ENCODE measurements at regions not wholly inside any gene's neighbourhood (a gene's known extent, or its start where the extent isn't known, plus 50 kb on each side); places are given as distances from the start of the nearest gene placed in this dataset.

DNA sequence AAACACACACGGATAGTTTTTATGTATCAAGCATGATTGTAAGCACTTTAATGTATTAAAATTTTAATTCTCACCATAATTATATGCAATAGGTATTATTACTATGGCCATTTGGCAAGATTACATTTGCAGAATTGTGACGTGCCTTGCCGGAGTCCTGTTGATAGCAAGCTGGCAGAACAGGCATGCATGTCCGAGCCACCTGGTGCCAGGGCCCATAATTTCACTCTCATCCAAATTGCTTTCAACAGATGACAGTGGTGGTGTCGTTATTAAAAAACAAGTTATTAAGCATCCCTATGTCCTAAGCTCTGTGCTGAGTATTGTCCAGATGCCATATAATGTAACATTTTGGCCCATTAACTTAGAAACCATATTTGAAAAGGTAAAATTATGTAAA lies 374.3 kb downstream of the FOXO1 start:
- no peak for DNase-seq (ENCODE audit: low read depth)

DNA sequence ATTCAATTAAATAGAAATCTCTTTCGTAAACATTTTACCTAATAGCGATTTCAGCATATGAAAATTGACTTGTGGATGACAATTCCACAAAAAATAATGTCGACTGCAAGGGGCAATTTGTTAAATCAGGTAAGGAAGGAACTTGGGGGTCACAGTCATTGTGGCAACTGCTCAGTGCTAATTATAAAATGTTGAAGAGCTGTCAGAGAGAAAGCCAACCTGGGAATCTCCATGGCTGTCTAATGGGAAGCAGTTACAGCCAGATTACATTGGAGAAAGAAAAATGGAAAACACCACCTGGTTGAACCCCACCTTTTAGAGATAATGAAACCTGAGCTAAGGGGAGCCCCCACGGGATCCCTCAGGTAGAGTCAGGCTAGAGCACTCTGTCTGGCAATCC lies 373.9 kb downstream of the FOXO1 start:
- DNase-seq (ENCODE audit: low read depth): no peak

DNA sequence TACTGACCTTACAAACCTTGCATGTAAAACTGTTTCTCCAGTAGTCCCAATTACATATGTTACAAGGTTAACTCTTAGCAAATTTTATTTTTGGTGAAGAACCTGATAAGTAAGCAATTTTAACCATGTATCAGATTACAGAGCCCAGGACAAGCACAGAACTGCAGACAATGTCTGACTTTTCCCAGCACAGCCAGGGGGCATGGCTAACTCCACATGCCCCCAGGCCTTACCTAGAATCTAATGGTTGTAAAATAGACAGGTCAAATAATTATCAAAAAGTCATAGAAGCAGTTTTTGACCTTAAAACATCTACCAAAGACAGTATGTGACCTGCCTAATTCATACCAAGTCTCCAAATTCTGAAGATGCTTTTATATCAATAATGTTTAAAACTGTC lies 364.1 kb downstream of the FOXO1 start:
- DNase-seq (ENCODE audit: low read depth): no peak

DNA sequence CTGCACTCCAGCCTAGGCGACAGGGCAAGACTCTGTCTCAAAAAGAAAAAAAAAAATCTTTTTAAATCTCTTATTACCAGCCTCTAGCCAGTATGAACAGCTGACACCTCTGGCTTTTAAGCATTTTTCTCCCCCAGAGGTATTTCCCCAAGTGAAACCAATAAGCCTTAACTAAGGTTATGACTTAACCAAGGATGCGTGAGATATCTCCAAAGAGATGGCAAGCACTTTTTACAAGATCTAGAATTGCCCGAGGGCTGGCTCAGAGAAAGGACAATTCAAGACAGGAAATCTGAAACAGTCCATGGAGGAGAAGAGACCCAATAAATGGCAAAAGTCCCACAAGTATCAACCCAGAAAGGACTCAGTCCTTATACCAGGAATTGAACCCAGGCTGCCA lies 362.1 kb downstream of the FOXO1 start:
- no peak for DNase-seq (ENCODE audit: low read depth)

DNA sequence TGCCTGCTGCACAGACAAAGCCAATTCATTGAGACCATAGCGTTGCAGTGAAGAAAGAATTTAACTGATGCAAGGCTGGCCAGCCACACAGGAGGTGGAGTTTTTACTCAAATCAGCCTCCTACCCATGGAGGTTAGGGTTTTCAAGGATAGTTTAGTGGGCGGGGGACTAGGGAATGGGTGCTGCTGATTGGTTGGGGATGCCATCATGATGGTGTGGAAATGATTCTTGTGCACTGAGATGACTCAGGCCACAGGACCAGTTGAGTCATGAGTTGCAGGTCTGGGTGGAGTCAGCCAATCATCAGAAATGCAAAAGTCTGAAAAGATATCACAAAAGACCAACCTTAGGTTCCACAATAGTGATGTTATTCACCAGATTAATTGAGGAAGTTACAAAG lies 359.6 kb downstream of the FOXO1 start:
- no peak for DNase-seq (ENCODE audit: low read depth)

DNA sequence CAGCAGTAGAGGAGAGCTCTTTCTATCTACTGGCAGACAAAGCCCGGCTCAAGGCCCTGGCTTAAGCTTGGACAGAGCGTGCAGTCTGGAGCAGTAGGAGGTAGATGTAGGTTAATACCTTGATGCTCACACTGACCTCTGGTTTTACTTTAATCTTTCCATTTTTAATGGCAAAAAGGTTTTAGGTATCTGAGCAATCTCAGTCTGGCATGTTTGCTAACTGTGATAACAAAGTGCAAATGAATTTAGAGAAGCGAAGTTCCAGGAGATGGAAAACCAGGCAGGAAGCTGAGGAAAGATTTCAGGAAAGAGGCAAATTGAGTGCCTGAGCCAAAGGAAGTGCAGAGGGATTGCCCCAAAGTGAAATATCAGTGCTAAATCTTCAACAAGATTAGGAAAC lies 356.6 kb downstream of the FOXO1 start:
- DNase-seq (ENCODE audit: low read depth): no peak

DNA sequence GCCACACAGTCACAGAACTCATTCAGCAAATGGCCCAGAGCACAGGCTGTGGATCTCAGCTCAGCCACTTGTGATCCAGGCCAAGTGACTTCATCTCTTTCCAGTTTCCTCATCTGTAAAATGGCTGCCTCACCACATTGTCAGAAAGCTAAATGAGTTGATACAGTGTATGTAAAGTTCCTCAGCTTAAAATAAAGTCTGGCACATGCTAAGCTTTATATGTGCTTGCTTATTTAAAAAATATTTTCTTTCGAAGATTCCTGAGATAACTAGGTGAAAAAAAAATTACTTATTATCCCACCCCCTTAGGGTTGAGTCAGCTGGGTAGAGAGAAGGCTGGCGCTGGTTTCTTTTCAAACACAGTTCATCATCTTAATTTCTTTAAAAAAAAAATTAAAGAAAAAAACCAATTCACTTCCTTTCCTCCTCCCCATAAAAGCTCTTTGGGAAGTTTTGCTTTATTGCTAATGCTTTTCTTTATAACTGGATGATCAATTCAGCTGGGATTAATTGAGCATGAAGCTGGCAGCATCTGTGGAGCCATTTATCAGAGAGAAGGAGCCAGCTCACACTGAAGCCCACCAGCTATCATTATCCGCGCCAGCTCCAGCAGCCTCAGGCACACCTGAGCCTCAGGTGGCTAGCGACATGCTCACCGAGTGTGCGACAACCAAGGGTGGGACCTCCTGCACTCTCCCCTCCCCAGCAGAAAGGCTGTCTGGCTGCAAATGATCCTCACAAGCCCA lies 354.9 kb downstream of the FOXO1 start:
- DNase-seq (ENCODE audit: low read depth): no peak

DNA sequence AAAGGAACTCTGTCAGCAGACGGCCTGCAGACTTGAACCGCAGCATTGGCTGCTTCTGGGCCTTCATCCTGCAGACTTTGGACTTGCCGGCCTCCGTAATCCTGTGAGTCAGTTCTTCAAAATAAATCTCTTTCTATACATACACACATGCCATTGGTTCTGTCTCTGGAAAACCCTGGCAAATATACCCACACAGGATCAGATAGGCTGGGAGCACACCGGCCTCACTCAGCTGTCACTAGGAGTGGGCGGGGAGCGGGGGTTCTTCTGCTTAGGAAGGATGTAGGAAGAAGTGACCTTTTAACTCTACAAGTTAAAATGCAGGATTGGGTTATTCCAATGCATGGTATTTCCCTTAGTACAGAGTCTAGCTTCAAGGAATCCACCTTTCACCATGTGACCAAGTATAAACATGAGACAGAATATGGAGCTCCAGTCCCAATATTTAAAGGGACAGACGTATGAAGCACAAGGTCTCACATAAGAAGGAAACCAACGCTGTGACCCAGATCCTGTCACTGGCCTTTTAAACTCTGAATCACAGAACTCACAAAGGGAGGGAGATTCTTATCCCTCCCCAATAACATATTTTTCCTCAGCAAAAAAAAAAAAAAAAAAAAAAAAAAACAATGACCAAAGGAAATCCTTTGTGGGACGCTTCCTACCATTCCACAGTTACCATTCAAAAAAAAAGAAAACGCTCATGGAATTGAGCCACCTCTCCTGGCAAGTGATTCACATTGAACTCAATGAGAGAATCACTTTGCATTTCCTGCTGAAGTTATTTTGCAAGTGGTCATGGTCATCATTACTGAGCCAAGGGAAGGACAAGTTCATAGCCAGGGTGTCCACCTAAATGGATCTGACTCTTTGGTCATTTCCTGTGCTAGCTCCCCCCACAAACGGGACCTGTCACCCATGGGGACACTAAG lies 352.9 kb downstream of the FOXO1 start:
- DNase-seq (ENCODE audit: low read depth): no peak

DNA sequence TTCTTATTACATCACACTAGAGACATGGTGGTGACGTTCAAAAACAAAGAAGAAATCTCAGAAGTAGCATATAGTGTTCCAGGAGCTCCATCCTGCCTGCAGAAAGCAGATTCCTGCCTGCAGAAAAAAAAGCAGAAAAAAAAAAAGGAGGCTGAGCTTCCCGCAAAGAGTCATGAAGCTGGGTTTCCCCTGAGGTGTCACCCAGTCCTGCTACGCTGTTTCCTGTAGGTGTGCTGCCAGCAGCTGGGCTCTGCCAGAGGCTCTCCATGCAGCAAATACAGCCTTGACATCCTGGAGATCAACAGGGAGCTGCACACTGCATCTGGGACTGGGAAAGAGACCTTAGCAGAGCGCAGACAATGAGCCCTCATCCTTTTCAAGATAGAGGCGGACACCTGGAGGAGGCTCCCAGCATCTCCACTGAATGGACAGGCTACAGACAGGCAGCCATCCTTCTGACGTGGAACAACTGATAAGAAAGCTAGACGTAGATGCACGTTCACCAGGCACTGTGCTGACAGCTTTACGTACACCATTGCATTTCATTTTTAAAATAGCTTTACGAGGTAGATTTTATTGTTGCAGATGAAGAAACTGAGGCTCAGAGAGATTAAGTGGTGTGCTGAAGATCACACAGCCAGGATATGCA lies 350.9 kb downstream of the FOXO1 start:
- DNase-seq (ENCODE audit: low read depth): no peak

DNA sequence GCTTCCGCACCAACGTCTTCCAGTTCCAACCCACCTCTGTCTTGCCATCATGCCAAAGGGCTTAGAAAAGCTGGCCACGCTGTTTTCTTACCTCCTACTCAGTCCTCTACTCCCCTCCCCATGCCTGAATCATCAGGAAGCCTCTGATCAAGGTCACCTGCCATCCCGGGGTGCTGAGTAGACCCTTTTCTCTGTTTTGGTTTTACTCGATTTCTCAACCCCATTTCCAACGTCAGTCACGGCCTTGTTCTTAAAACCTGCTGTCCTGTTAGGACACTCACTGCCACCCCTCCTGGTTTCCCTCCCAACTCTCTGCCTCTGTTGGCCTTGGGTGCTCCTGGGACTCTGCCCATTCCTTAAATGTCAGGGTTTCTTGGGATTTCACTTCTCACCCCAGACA lies 350.1 kb downstream of the FOXO1 start:
- DNase-seq (ENCODE audit: low read depth): no peak

DNA sequence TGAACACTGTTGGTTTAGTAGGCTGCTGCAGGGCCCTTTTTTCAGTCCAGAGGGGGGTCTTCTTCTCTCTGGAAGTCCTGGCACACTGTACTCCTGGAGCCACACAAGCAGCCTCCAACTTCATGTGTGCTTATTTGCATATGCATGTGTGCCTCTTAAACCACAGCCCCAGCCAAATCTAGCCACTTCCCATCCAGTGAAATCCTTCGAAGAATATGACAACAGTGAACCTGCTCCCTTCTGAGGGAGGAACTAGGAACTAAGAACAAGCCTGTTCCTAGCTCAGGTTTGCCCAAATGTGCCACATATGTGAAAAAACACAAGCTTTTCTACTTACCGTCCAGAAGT lies 348.5 kb downstream of the FOXO1 start:
- DNase-seq (ENCODE audit: low read depth): no peak

DNA sequence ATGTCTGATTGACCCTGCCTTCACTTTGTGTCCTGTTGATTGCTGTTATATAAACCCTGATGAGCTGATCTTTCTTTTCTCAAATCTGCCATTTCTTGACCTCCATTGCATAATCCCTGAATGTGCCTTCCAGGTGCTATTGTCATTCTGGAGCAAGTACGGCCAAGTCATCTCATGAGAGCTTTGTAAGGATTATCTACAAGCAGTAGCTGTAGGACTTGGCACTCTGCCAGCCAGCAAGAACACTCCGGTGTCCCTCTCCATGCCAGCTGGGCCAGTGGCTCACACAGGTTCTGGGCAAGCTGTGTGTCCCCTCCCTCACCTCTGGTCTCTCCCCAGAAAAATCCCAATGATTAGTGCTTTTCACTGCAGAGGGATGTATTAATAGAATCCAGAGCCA lies 348.1 kb downstream of the FOXO1 start:
- DNase-seq (ENCODE audit: low read depth): no peak

DNA sequence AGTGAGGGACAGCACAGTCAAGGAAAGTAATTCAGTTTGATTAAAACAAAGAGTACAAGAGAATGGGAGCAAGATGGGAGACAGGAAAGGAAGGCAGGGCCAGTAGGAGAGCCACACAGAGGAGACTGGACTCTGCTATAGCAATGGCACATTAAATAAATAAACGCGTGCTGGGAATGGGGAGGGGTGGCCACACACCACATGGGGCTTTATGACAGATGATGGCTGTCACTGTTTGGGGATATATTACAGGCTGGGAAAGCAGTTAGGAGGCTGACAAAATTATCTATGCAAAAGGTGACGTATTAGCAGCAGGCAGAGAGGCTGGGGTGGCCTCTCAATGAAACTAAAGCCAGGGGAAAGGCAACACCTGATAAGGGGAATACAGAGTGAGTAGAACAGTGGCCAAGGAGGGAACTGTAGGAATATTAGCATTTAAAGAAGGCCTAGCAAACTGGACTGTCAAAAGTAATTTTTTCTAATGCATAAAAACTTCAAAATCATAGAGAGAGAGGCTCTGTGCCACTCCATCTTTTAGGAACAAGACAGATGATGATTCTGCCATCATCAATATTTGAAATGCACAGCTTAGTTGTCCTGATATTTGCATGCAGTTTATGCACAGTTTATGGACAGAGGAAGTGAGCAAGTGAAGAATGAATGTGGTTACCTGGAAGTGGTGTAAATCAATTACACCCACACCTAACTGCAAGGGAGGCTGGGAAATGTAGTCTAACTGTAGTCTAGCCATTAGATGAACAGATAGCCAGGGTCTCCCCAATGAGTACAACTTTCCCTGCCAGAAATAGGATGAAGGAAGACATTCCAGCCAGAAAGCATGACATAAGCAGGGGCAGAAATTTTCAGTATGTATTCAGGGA lies 346.5 kb downstream of the FOXO1 start:
- DNase-seq (ENCODE audit: low read depth): no peak

DNA sequence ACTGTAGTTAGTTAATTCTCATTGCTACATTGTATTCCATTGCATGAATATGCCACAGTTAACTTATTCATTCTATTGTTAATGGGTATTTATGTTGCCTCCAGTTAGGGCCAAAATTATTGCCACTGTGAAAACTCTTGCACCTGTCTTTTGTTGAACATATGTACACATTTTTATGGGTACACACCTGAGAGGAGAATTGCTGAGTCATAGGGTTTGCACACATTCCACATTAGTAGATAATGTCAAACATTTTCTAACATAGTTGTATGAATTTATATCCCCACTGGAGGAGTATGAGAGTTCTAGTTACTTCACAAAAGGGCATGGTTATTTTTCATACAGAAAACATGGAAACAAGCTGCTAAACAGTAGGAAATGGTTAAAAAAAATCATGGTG lies 338.4 kb downstream of the FOXO1 start:
- DNase-seq (ENCODE audit: low read depth): no peak

DNA sequence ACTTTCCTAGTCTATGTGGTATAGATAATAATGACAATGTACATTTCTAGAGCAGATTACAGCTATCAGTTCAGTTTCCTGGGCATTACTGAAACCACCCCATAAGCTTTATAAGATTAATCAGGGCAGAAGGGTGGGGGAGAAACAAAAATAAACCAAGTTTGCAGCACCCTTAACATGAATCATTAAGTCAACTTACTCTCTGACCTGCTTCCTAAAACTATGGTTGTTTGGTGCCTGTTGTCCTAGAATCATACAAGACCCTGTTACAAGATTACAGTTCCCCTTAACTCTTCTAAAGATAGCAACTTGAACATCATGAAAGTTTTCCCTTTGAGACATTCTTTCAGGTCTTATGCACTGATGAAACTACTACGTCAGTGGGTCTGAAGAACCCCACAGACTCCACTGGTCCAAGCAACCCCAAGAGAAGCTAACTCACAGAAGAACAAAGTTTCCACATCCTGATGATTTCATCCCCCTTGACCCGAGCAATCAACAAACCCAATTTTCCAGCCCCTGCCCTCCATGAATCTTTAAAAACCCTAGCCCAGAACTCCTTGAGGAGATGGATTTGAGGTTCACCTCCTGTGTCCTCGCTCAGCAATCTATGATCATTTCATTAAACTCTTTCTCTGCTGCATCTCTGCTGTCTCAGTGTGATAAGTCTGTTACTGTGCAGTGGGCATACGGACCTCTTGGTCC lies 336.5 kb downstream of the FOXO1 start:
- DNase-seq (ENCODE audit: low read depth): no peak

DNA sequence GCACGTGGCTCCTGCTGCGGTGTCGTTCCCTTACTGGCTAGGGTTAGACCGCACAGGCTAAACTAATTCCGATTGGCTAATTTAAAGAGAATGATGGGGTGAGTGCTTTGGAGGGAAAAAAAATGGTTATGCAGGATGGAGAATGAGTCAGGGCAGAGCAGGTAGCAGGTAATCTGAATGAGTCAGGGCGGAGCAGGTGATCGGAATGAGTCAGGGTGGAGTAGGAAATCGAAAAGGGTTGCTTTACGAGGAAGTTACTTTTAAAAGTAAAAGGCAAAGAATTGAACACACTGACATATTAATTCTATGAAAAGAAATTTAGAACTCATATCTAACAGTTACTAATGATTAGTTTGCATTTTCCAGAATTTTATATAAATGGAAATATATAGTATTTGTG lies 335.5 kb downstream of the FOXO1 start:
- DNase-seq (ENCODE audit: low read depth): no peak

DNA sequence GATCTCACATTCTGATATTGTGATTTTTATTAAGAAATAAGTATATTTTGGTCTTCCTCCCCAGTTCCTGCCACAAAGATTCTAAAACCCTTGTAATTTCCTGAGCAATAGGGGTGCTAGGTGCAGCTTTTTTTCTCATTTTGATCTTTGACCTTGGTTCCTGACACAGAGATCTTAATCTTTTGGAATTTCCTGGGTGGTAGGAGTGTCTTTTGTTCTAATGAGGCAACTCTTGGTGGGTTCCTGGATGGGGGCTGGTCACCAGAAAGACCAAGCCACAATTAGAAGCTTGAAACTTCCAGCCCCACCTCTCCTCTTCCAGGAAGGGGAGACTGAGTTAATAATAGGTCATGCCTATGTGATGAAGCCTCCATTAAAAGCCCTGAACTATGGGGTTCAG lies 334.6 kb downstream of the FOXO1 start:
- DNase-seq (ENCODE audit: low read depth): no peak

DNA sequence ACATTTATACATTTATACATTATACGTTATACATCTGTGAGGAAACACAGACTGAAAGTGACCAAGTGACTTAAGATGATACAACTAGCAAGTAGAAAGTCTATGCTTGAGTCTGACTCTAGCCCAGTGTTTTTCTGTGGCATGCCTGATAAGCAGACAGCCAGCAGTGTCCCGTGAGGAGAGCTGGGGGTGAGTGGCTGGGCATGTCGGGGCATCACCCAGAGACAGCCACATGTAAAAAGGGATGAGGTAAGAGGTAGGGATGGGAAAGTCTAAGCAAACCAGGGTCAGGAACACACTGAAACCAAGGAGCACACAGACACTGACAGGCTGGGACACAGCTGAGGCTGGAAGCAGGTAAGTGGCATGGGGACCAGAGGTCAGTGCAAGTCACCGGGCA lies 333.2 kb downstream of the FOXO1 start:
- DNase-seq (ENCODE audit: low read depth): no peak

DNA sequence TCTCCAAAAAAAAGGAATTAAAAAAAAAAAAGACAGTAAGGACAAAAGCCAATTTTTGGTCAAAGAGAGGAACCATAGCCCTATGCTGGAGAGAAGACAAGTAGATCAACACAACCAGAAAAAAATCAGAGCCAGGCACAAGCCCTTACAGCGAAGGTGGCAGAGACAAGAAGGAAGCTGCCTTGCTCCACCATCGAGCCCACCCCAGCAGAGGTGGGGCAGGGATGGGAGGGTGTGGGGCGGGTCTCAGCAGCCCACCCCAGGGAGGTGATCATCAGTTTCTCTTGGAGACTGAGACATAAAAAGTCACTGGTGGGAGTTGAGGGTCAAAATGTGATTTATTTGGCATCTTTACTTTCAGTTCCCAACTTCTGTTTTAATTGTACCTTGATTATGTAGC lies 332.4 kb downstream of the FOXO1 start:
- no peak for DNase-seq (ENCODE audit: low read depth)

DNA sequence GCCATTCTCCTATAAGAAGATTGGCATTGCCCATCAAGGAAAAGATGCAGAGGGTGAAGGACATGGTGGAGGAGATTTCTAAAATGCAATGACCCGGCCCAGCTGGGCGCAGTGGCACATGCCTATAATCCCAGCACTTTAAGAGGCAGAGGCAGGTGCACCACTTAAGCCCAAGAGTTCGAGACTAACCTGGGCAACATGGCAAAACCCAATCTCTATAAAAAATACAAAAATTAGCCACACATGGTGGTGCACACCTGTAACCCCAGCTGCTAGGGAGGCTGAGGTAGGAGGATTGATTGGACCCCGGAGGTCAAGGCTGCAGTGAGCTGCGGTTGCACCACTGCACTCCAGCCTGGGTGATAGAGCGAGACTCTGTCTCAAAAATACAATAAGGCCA lies 331.8 kb downstream of the FOXO1 start:
- no peak for DNase-seq (ENCODE audit: low read depth)

All from forelimb muscle (tissue), 1 donor.